GM21529 (cell line): ENCODE measurements at regions not wholly inside any gene's neighbourhood (a gene's known extent, or its start where the extent isn't known, plus 50 kb on each side); places are given as distances from the start of the nearest gene placed in this dataset.
"Not testable (repeated sequence)": the region's sequence is repeated elsewhere in the genome, so short reads cannot be mapped to it uniquely, and the experiment has no call there.

Source experiments
- ATAC-seq: cut with Tn5 transposase; IDR thresholded peaks from one replicate; pipeline ENCODE4 v1.9.1; 2021; ENCODE audit not compliant: unreplicated experiment

DNA sequence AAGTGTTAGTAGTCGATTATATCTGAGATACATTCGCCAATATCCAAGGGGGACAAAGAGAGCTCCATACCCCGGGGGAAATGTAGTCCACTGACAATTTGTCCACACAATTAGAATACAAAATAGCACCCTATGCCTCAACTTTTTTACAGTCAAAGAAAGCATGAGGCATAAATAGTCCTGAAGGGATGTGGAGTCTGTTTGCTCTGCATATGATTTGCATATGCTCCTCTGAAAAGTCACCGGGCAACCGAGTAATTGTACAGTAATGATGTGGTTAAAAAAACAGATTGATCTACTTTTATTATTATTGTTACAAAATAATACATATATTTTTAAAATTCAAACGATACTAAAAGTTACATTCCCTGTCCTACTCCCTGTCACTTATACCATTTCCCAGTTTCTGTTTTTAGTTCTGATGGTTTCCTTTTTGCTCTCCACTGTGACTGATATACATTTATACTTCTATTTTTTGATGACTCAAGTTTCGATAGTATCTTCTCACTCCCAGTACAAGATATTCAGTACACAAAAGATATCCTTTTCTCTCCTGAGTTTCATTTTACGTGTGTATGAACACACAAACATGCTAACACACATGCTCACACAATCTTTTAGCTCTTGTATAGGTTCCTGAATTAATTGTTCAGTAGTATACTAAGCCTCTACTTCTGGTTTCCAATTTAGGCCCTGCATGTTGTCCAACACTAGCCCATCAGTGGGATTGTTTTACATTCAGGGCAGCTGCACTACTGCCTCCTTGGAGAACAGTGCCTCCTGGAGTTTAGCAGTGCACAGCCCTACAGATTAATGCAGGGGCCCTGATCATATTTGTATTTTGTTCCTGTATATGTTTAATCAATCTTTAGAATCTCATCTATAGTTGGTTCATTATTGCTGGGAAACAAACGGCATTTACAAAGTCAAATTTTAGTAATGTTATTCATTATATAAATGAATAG is 130.9 kb downstream of the TES start:
- peak; percentile 74 for ATAC-seq

DNA sequence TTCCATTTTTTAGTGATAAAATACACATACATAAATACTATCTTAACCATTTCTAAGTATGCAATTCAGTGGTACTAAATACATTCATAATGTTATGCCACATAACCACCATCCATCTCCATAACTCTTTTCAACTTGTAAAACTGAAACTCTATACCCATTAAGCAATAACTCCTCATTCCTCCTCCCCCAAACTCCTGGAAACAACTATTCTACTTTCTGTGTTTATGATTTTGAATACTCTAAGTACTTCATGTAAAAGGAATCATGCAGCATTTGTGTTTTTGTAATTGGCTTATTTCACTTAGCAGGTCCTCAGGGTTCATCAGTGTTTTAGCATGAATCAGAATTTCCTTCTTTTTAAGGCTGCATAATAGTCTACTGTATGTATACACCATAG is 131.8 kb downstream of the TES start:
- ATAC-seq: no peak

DNA sequence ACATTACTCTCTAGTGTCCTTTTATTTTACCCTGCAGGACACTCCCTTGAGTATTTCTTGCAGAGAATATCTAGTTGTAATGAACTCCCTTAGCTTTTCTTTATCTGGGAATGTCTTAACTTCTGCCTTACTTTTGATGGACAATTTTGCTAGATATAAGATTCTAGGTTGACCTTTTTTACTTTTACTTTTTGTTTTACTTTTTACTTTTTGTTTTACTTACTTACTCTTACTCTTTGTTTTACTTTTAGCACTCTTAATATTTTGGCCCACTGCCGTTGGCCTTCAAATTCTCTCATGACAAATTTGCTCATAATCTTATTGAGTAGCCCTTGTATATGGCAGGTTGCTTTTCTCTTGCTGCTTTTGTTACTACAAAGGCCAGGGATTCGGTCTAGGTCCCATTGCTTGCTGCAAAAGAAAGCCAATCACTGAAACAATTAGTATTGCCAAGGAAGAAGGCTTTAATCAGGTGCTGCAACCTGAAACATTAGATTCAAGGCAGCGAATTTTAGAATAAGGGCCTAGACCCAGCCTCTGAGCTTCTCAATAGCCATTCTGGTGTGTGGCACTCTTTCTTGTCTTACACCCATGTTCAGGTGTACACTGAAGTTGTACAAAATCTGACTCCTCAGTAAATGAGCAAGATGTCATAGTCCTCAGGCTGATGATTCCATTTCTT is 137.0 kb downstream of the TES start:
- ATAC-seq: no peak

DNA sequence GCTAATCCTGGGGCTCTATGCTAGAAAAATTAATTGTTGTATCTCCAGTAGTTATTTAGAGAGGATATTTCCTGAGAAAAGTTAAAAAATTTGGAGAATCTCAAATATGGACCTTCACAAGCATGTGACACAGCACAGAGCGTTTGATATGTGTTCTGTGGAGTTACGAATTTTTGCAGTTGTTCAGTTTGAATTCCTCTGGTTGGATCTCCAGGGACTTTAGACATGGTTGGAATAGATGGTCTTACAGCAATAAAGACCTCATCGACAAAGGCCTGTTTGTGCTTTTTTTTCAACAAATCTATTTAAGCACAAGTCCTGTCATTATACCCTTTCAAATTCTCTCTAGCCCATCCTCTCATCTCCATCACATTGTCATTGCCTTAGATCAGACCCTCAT is 138.0 kb downstream of the TES start:
- ATAC-seq: no peak

DNA sequence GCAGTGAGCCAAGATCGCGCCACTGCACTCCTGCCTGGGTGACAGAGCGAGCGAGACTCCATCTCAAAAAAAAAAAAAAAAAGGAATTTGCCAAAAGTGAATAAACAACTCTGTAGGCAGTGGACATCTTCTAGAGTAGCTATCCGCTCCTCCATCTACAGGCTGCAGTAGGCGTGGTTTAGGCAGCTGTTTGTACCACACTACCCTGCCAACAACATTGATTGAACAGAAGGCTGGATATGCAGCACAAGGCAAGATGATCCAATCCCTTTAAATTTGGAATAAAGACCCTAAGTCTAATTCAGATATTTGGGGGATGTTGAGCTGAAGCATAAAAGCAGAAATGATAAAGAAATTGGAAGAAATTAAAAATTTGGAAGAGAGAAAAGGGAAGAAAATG is 141.6 kb downstream of the TES start:
- no peak for ATAC-seq

DNA sequence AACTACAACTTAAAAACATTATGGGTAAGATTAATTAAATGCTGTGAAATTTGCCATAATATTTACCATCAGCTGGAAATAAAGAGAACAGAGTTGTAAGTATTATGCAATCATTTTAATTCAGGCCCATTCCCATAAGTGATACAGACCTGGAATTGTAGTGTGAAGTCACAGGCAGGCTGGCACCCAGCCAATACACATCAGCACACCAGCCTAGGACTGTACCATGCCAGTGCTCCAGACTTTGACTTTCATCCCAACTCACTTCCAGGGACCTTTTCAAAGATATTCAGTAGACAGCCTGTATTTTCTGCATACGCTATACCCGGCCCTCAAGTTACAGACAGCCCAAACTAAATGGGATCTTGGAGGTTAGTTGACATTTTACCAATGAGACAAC is 143.3 kb downstream of the TES start:
- no peak for ATAC-seq

DNA sequence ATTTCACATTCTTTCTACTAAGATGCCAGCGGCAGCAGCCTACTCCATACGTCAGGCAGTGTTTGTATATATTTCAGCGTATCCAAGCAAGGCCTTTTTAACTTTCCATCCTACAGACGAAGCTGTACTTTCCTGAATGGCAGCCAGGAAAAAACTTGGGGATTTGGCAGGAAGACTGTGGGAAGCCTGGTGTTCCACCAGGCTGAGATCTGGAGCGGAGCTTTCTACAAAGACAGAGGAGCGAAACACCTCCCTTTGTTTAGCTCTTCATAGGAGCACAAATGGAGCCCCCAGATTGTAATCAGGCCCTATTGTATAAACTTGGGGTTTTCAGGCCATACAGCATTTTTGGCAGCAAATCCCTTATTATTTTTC is 143.8 kb downstream of the TES start:
- ATAC-seq: no peak

DNA sequence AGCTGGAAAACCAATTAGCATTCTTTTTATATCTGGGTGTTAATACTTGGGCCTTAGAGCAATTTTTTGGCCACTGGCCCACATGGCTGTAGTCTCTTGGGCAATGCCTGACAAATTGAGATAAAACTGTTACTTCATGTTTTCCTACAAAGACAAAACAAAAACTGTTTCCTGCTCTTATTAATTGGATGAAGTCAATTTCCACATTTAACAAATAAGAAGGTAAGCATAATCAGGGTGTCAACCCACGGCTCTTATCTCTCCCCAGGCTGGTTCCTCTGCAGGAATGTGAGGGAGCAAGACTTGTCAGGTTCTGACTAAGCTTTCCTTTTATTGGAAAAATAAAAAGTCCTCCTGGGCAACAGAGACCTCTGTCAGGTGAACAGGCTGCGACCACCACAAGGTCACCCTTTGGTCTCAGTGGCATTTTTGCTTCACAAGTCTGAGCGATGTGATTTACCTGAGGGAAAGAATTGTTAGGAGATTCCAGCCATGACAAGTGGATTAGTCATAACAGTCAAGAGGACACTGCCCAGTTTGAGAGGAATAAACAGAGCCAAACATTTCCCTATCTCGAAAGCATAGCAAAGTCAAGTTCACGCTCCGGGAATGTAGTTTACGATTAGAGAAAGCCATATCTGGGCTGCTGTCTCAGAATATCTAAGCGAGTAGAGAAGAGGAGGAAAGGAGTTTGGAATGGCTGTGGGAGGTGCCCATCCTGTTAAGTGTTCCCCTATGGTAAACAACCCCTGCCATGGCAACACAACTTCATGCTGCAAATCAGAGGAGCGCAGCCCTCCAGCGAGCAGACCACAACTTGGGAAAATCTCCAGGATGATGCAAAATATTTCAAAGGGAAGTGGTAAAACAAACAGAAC is 144.4 kb downstream of the TES start:
- ATAC-seq: no peak

DNA sequence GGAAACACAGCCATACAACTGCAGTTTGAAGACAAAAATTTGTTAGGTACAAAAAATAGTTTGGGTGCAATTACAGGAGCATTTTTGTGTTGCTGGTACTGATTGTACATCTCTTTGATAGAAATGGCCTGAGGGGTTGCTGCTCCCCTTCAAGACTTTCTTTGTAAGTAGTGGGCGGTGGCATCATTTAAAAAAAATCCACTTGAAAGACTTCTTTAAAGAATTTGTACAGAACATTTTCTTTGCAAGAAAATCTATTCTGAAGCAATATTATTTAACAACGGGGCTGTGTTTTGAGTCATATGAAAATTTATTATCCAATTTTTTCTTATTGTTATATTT is 144.1 kb upstream of the CAV2 start:
- ATAC-seq: no peak

DNA sequence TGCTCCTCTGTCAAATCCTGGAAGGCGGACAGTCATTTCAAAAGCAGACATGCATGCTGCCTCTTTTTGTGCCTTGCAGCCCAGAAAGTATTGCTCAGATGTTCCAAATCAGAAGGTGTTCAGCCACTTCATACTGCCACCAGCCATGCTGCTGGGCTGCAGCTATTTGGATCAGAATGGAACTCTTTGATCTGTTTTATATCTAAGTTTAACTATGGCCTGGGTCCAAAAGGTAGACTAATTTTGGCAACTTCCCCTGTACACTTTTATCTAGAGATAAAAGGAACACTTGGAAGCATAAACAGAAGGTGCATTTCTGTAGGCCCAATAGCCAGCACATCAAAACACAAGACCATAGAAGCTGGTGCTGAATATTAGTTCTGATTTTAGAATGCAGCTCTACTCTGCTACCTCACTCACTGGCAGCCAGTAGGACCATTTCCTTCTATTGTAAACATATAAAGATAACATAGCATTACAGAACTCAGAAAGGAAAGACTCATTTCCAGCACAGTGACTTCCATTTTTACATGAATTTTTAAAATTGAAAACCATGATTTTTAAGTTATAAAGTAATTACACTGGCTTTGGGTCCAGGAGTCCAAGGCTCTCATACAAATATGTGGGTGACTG is 143.1 kb upstream of the CAV2 start:
- no peak for ATAC-seq

DNA sequence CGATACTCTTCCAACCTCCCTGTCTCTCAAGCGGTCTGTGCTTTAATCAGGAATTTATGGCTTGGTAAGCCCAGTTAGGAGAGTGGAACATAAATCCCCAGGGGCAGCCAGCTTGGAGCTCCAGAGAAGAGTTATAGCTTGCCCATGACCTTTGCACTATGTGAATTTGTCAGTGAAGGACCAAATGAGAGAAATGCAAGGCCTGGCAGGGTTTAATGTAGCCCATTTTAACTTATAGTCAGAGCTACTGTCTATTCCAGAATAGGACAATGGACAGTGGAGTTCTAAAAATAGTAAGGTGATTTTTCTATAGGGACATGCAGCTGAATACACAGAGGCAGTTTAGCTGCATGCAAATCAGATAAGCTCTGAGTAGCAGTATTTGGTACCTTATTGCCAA is 142.6 kb upstream of the CAV2 start:
- ATAC-seq: no peak

DNA sequence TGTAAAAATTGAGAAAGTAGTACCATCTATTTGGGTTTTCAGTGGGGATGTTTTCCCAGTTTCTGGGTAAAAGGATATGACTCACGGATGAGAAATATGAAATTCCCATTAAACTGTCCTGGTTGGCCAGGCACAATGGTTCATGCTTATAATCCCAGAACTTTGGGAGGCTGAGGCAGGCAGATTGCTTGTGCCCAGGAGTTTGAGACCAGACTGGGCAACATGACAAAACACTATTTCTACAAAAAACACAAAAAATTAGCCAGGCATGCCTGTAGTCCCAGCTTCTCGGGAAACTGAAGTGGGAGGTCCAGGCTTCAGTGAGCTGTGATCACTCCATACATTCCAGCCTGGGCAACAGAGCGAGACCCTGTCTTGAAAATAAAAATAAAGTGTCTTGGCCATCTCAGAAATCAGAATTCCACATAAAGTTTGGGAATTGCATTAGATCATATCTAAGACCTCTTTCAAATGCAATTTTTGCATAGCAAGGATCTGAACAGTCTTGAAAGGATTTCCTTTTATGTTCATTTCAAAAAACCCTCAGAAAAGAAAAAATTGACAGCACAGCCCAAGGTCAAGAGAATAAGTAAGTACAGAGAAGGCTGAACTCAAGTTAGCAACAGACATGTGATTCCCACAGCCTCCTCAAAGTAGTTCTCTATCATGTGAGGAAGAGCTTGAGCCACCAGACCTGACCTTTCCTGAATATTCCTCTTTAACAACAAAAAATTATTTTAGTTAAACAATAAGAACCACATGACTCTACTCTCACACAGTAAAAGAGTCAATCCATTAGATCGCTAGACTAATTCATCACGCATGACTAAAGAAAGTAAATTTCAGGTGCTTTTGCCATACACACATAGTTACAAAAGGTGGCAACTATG is 141.5 kb upstream of the CAV2 start:
- no peak for ATAC-seq

DNA sequence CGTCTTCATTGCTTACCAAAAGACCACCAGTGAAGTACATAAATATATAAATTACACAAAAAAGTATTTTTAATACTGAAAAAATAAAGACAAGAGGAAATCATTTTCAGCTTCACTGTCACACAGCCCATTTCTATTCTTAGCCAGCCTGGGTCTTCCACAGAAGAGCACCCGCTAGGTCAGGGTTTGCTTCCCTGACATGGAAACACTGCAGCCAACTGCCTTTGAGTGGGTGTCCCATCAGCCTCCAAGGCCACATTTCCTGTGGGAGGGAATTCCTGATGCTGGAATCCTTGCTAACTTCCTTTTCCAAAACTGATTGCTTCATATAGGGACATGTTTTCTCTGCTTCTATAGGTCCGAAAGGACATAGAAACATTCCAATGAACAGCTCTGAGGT is 137.8 kb upstream of the CAV2 start:
- no peak for ATAC-seq

DNA sequence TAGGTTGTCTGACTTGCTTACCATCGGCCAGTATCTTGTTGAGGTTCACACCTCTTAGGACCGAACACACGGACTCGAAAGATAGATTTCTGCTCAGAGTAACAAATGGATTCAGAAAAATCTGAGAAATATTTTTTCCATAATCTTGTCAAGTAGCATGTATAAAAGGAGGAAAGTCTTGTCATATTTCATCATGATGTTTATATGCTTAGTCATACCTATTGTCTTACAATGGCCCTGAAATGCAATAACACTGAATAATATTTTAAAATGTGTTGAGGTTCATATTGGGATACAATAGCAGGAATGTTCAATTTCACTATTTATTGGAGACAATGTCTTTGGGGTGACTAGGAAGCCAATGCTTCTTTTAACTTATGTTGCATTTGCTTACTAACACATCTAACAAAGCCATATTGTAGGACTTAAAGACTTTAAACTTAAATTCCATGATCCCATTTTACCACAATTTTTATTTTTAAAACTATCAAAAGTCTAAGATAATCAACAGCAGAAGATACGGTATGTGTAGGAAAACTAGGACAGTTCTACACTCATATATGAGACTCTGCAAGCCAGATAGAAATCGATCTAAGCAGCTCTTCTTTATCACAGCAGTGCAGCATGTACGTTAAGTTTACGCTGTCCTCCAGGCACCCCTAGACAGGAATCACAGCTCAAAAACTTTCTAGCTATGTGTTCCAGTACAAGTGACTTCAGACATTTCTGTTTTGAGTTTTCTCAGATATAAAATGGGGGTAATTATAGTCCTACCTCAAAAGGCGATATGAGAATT is 135.7 kb upstream of the CAV2 start:
- ATAC-seq: no peak

DNA sequence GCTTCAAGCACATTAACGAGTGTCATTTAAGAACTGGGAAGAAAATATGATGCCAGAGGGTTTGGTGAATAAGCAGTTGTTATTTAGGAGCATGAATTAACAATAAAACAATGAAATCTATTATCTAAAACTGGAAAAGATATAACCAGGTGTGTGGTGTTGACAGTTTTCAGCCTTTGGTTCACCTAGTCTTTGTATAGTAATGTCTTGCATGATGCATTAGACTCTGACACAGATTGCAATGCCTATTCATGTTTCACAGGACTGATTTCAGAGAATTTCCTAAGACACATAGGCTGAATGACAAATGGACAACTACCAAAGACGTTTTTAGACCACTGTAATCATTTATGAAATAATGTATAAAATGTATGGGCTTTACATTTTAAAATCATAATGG is 135.1 kb upstream of the CAV2 start:
- no peak for ATAC-seq

DNA sequence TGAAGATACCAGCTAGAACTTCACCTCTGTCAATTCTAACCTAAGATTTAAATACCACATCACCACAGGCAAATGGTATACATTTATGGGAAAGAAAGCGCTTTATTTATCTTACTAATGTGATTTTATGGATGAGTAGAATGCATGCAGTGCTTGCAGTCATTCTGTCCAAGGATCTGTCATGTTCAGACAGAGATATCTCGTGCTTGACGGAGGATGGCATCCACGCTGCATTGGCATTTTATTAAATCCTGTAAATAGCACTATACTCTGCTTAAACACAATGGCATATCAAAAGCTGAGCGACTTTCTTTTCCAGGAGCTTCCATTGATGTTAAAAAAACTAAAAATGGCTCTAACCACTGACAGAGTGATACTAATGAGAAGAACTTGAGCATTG is 133.7 kb upstream of the CAV2 start:
- ATAC-seq: no peak

DNA sequence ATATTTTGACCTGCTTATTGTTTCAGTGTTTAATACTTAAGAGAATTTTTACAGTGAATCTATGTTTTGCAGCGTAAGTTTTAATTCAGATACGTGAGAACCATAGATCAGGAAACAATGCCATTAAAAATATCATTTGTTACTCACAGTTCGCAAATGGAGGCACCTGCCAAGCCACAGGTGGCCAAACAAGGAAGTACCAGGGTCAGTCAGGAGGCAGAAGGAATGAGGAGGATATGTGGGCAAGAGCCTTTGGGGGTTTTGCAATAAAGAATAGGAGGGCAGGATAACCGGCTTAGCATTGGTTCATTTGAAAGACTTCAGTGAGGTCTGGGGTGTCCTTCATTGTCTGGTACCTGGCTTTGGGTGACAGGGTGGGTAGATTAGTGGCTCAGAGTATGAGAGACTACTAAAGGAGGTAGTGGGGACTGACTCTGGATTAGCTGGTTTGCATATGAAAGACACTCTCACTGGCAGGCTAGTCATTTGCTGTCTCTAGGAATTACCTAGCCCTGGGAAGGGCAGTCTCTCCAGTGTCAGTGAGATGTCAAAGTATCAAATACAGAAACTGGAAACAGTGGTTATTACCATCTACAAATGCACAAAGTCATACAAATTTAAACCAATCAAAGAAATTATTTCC is 132.2 kb upstream of the CAV2 start:
- ATAC-seq: no peak

DNA sequence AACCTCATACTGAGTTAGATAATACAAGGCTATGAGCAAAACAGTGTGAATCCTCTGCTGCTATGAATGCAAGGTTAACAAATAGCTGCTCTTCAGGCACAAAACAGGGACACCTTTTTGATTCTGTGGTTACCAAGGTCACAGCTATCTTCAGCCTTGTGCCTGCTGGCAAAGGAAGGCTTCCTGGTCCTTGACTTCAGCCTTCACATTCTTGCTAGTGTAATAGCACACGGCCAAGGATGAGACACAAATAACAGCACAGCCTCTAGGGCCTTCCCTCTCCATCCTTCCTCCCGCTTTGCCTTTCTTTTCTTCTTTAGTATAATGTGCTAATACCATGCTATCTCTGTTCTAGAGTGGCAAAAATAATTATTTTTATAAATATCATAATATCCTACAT is 130.6 kb upstream of the CAV2 start:
- ATAC-seq: no peak

DNA sequence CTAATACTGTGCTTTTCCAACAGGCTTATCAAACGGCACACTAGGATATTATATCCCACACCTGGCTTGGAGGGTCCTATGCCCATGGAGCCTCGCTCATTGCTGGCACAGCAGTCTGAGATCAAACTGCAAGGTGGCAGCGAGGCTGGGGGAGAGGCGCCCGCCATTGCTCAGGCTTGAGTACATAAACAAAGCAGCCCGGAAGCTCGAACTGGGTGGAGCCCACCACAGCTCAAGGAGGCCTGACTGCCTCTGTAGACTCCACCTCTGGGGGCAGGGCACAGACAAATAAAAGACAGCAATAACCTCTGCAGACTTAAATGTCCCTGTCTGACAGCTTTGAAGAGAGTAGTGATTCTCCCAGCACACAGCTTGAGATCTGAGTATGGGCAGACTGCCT is 128.0 kb upstream of the CAV2 start:
- ATAC-seq: not testable (repeated sequence)
